ENCODE measurements at regions not wholly inside any gene's neighbourhood (a gene's known extent, or its start where the extent isn't known, plus 50 kb on each side); places are given as distances from the start of the nearest gene placed in this dataset.

DNA sequence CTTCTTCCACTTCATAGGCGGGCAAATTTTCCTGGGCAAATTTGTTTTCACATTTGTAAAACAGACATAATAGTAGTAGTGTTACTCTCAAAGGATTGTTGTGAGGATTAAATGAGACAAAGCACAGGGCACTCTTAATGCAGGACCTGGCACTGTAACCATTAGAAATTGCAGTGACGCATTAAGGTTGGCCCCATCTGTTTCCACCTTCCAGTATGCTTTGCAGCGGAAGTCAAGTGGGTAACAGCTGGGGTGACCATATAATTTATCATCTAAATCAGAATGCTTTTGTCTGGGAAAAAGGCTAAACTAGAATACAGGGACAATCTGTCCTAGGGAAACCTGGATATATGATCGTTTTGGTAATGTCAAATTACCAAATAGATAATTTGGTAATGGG, 132.5 kb upstream of the CACHD1 start:
- DNase-seq (ENCODE audit: extremely low read depth, insufficient read length): no peak
- no peak for TF ChIP-seq CTCF (IDR thresholded peaks at IDR 0.05; ENCODE audit: insufficient read depth, low read length, poor library complexity, severe bottlenecking)
- no peaks in the 10 kb centered on the region for H3K36me3 ChIP-seq (ENCODE audit: control insufficient read depth, insufficient read depth, low read length)
- H3K27me3 ChIP-seq (replicated peaks; ENCODE audit: control insufficient read depth, insufficient read depth, low read length): no peaks in the 10 kb centered on the region
- H3K4me3 ChIP-seq (replicated peaks; ENCODE audit: low read depth, low read length): no peak overlapping the region

DNA sequence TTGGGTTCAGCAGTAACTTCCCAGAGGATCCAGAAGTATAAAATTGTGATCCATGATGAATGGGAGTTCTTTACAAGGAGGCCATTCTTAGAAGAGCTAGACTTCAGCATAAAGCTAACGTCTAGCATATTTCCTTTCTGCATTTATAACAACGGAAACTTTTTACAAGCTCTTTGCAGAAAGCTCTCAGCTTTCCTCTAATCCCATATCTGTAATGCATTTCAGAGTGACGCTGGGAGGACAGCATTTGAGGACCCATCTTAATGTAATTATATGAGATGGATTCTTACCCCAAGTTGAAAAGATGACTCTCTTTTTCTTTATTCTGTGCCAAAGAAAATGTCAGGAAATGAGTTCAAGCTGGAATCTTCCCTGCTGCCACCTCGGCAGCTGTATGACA, 132.0 kb upstream of the CACHD1 start:
- no peak overlapping the region for H3K4me3 ChIP-seq (replicated peaks; ENCODE audit: low read depth, low read length)
- no peak for DNase-seq (ENCODE audit: extremely low read depth, insufficient read length)
- no peaks in the 10 kb centered on the region for H3K36me3 ChIP-seq (ENCODE audit: control insufficient read depth, insufficient read depth, low read length)
- H3K27me3 ChIP-seq (replicated peaks; ENCODE audit: control insufficient read depth, insufficient read depth, low read length): no peaks in the 10 kb centered on the region
- no peak for TF ChIP-seq CTCF (IDR thresholded peaks at IDR 0.05; ENCODE audit: insufficient read depth, low read length, poor library complexity, severe bottlenecking)

GRCh38 chr1:64340361-64340760, 129.6 kb upstream of the CACHD1 start:
- no peak for DNase-seq (ENCODE audit: extremely low read depth, insufficient read length)
- no peak overlapping the region for H3K4me3 ChIP-seq (replicated peaks; ENCODE audit: low read depth, low read length)
- H3K36me3 ChIP-seq (ENCODE audit: control insufficient read depth, insufficient read depth, low read length): no peaks in the 10 kb centered on the region
- no peaks in the 10 kb centered on the region for H3K27me3 ChIP-seq (replicated peaks; ENCODE audit: control insufficient read depth, insufficient read depth, low read length)
- no peak for TF ChIP-seq CTCF (IDR thresholded peaks at IDR 0.05; ENCODE audit: insufficient read depth, low read length, poor library complexity, severe bottlenecking)

GRCh38 chr1:64343105-64343822, 126.7 kb upstream of the CACHD1 start:
- Histone ChIP-seq H3K4me3 (replicated peaks; ENCODE audit: low read depth, low read length) (no peak overlapping the region), H3K36me3 (ENCODE audit: control insufficient read depth, insufficient read depth, low read length) (no peaks in the 10 kb centered on the region), H3K27me3 (replicated peaks; ENCODE audit: control insufficient read depth, insufficient read depth, low read length) (no peaks in the 10 kb centered on the region)
- DNase-seq (ENCODE audit: extremely low read depth, insufficient read length): no peak
- TF ChIP-seq CTCF (IDR thresholded peaks at IDR 0.05; ENCODE audit: insufficient read depth, low read length, poor library complexity, severe bottlenecking): no peak

GRCh38 chr1:64343823-64344190, 126.1 kb upstream of the CACHD1 start:
- Histone ChIP-seq H3K4me3 (replicated peaks; ENCODE audit: low read depth, low read length) (no peak overlapping the region), H3K36me3 (ENCODE audit: control insufficient read depth, insufficient read depth, low read length) (no peaks in the 10 kb centered on the region), H3K27me3 (replicated peaks; ENCODE audit: control insufficient read depth, insufficient read depth, low read length) (no peaks in the 10 kb centered on the region)
- TF ChIP-seq CTCF (IDR thresholded peaks at IDR 0.05; ENCODE audit: insufficient read depth, low read length, poor library complexity, severe bottlenecking): no peak
- DNase-seq (ENCODE audit: extremely low read depth, insufficient read length): no peak
